GM12878 (cell line): ENCODE measurements at regions not wholly inside any gene's neighbourhood (a gene's known extent, or its start where the extent isn't known, plus 50 kb on each side); places are given as distances from the start of the nearest gene placed in this dataset.

ENCODE experiments used
- ATF7 ChIP-seq: fragments of 450-650 bp; IDR thresholded peaks from 2 replicates; pipeline ENCODE4 v1.6.1; 2016; ENCODE audit warnings: low read depth, mild to moderate bottlenecking
- CTCF ChIP-seq, 3 experiments: IDR thresholded peaks in 2 of 3; conservative IDR thresholded peaks in 1 of 3; 2 replicates each; pipeline ENCODE4 v1.5.1; 2011; ENCODE audit warnings: low read depth in 3 of 3, low read length in 3 of 3, mild to moderate bottlenecking in 3 of 3, control low read depth in 2 of 3, moderate library complexity in 2 of 3, inconsistent platforms in 1 of 3, mixed read lengths in 1 of 3; ENCODE audit not compliant: control insufficient read depth in 2 of 3, insufficient read depth in 1 of 3; ENCODE audit errors: extremely low read depth in 1 of 3
- EP300 ChIP-seq, 2 experiments: fragments of 150-350 bp in 1 of 2; IDR thresholded peaks; 2 replicates each; pipeline ENCODE4 v1.6.1; 2011 to 2012; ENCODE audit warnings: low read depth in 2 of 2, low read length in 2 of 2, borderline replicate concordance in 1 of 2, improper control_type of control experiment in 1 of 2, inconsistent platforms in 1 of 2; ENCODE audit not compliant: control insufficient read depth in 1 of 2
- EZH2 ChIP-seq: IDR thresholded peaks from 2 replicates; pipeline ENCODE4 v1.6.1; 2012; ENCODE audit warnings: low read depth, mild to moderate bottlenecking, control low read depth, inconsistent platforms, low read length, borderline replicate concordance; ENCODE audit not compliant: control insufficient read depth
- IRF3 ChIP-seq: fragments of 450-650 bp; IDR thresholded peaks from 2 replicates; pipeline ENCODE4 v1.6.1; 2014; ENCODE audit warnings: mild to moderate bottlenecking
- MAX ChIP-seq: IDR thresholded peaks from 2 replicates; pipeline ENCODE4 v1.6.1; 2012; ENCODE audit warnings: low read depth, low read length, improper control_type of control experiment
- TAF1 ChIP-seq: IDR thresholded peaks from 2 replicates; pipeline ENCODE4 v1.6.1; 2011; ENCODE audit warnings: mild to moderate bottlenecking, low read depth, low read length, borderline replicate concordance
- TF ChIP-seq, protein P1 (sequence below): fragments of 450-650 bp; IDR thresholded peaks from 2 replicates; pipeline ENCODE4 v1.6.1; 2016; ENCODE audit warnings: mild to moderate bottlenecking
- TF ChIP-seq, protein P2 (sequence below): IDR thresholded peaks from 2 replicates; pipeline ENCODE4 v1.6.1; 2012; ENCODE audit warnings: mild to moderate bottlenecking, low read depth, low read length

DNA sequence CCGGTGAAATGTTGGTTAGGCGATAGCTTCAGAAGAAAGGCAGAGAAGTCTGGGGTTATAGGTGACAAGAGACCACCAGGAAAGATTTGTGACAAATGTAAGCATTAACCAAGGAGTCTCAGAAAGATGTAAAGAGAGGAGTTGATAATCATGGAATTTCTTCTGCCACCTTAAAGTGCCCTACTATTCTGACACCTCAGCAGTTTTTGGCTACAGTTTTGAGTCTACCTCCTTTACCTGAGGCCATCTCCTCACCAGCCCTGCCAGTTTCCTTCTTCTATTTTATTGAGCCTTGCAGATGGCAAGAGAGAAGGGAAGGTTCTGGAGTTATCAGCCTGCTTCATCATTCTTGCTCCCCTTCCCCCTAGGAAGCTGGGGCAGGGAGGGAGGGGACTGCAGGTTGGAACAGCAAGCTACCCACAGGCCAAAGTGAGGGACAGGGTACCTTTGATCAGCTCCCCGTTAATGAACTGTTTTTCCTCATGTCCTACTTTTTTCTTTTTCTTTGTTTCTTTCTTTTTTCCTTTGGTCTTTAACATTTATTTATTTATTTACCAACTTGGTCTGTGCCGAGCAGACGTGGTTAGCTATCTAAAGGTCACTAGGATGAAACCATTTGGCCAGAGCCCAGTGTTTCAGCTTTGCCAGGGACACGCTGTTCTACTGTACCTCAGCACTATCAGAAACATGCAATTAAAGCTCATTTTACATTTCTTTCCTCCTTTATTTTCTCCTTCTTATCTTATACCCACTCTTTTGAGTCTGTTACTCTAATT lies 438.7 kb upstream of the AR start:
- no peak for TF ChIP-seq IRF3
- no peak for TF ChIP-seq MAX
- TF ChIP-seq TAF1 = no peak
- no peak for TF ChIP-seq CTCF (IDR thresholded peaks at IDR 0.05 in 2 of 3, conservative IDR thresholded peaks at IDR 0.05 in 1 of 3; ENCODE audit: control insufficient read depth in 2 of 3, extremely low read depth in 1 of 3, insufficient read depth in 1 of 3, low read depth in 3 of 3, low read length in 3 of 3)
- TF ChIP-seq ATF7 = no peak
- TF ChIP-seq, protein P1, sequence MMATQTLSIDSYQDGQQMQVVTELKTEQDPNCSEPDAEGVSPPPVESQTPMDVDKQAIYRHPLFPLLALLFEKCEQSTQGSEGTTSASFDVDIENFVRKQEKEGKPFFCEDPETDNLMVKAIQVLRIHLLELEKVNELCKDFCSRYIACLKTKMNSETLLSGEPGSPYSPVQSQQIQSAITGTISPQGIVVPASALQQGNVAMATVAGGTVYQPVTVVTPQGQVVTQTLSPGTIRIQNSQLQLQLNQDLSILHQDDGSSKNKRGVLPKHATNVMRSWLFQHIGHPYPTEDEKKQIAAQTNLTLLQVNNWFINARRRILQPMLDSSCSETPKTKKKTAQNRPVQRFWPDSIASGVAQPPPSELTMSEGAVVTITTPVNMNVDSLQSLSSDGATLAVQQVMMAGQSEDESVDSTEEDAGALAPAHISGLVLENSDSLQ = no peak
- TF ChIP-seq EZH2 = no peak
- TF ChIP-seq, protein P2, sequence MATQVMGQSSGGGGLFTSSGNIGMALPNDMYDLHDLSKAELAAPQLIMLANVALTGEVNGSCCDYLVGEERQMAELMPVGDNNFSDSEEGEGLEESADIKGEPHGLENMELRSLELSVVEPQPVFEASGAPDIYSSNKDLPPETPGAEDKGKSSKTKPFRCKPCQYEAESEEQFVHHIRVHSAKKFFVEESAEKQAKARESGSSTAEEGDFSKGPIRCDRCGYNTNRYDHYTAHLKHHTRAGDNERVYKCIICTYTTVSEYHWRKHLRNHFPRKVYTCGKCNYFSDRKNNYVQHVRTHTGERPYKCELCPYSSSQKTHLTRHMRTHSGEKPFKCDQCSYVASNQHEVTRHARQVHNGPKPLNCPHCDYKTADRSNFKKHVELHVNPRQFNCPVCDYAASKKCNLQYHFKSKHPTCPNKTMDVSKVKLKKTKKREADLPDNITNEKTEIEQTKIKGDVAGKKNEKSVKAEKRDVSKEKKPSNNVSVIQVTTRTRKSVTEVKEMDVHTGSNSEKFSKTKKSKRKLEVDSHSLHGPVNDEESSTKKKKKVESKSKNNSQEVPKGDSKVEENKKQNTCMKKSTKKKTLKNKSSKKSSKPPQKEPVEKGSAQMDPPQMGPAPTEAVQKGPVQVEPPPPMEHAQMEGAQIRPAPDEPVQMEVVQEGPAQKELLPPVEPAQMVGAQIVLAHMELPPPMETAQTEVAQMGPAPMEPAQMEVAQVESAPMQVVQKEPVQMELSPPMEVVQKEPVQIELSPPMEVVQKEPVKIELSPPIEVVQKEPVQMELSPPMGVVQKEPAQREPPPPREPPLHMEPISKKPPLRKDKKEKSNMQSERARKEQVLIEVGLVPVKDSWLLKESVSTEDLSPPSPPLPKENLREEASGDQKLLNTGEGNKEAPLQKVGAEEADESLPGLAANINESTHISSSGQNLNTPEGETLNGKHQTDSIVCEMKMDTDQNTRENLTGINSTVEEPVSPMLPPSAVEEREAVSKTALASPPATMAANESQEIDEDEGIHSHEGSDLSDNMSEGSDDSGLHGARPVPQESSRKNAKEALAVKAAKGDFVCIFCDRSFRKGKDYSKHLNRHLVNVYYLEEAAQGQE = no peak
- TF ChIP-seq EP300 (IDR thresholded peaks at IDR 0.05; ENCODE audit: borderline replicate concordance in 1 of 2, control insufficient read depth in 1 of 2, low read depth in 2 of 2, low read length in 2 of 2) = no peak
